ENCODE measurements at regions not wholly inside any gene's neighbourhood (a gene's known extent, or its start where the extent isn't known, plus 50 kb on each side); places are given as distances from the start of the nearest gene placed in this dataset.

DNA sequence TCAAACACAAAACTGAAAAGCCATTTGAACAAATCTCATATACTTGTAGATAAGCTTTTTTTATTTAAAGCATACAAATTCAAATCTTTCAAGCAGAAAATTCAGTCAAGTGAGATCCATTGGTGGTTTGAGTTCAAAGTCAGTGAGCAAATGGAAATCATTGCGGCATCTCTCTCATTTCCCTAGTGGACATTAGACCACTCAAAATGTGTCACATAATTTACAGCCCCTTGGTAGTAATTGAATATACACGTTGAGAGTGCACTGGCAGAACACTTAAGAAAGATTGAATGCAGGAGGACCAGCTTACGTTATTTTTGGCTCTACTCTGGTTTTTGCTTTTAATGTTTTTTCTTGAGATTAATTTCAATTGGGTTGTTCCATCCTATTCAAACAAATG lies 633.7 kb downstream of the USP25 start:
- H3K4me3 Mint-ChIP-seq, result no peak overlapping the region
- H3K27ac Mint-ChIP-seq, result peak overlapping the region; percentile 32
- TF ChIP-seq, protein P1, sequence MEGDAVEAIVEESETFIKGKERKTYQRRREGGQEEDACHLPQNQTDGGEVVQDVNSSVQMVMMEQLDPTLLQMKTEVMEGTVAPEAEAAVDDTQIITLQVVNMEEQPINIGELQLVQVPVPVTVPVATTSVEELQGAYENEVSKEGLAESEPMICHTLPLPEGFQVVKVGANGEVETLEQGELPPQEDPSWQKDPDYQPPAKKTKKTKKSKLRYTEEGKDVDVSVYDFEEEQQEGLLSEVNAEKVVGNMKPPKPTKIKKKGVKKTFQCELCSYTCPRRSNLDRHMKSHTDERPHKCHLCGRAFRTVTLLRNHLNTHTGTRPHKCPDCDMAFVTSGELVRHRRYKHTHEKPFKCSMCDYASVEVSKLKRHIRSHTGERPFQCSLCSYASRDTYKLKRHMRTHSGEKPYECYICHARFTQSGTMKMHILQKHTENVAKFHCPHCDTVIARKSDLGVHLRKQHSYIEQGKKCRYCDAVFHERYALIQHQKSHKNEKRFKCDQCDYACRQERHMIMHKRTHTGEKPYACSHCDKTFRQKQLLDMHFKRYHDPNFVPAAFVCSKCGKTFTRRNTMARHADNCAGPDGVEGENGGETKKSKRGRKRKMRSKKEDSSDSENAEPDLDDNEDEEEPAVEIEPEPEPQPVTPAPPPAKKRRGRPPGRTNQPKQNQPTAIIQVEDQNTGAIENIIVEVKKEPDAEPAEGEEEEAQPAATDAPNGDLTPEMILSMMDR (IDR thresholded peaks at IDR 0.05; ENCODE audit: unreplicated experiment), result no peak
- H3K9me3 Mint-ChIP-seq, result peaks cover 9% of the 10 kb centered on the region
- no peaks in the 10 kb centered on the region for H3K27me3 Mint-ChIP-seq (ENCODE audit: low read depth)
- H3K36me3 Mint-ChIP-seq, result peaks cover 7% of the 10 kb centered on the region
- DNase-seq (ENCODE audit: low spot score in 2 of 2, unreplicated experiment in 2 of 2), result no peak
- peaks cover 8% of the 10 kb centered on the region for H3K4me1 Mint-ChIP-seq

DNA sequence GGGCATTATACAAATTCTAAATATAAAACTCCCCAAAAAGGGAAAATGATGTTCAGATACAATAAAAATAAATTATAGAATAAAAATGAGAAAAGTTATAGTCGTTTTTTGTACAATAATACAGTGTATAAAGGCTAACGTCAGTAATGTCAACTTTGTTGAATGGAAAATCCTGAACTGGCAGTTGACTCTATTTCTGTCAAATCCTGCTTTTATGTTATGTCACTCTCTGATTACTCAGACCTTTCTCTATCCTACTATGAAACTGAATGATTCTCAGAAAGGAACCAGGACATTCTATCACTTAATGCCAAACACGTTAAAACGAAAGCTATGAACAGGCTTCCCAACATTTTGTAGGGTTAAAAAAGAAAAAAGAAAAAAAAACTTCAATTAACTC lies 636.4 kb downstream of the USP25 start:
- H3K27ac Mint-ChIP-seq, result peak overlapping the region; percentile 22
- peaks cover 8% of the 10 kb centered on the region for H3K4me1 Mint-ChIP-seq
- TF ChIP-seq, protein P1 (IDR thresholded peaks at IDR 0.05; ENCODE audit: unreplicated experiment), result no peak

DNA sequence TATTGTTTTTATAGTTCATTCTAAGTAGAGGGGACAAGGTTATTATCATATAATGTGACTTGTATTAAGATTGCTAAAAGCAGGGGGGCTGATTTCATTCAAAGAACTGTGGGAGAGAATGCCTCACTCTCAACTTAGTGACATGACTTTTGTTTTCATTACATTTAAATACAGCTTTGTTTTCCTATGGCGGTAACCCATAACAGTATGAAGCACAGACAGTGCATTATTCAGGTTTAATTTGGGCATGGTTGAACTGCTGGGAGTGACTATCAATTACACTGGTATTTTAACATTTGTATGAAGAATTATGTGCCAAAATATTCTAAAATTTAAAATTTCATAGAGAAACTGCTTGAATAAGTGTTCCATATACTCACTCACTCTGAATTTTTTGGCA lies 637.3 kb downstream of the USP25 start:
- TF ChIP-seq, protein P1 (IDR thresholded peaks at IDR 0.05; ENCODE audit: unreplicated experiment), result no peak

More for the DNA sequence above, 636.4 kb downstream of the USP25 start:
- Mint-ChIP-seq H3K36me3 (peaks cover 13% of the 10 kb centered on the region), H3K4me3 (no peak overlapping the region), H3K9me3 (peaks cover 10% of the 10 kb centered on the region), H3K27me3 (ENCODE audit: low read depth) (no peaks in the 10 kb centered on the region)
- DNase-seq (ENCODE audit: low spot score in 2 of 2, unreplicated experiment in 2 of 2), result no peak

DNA sequence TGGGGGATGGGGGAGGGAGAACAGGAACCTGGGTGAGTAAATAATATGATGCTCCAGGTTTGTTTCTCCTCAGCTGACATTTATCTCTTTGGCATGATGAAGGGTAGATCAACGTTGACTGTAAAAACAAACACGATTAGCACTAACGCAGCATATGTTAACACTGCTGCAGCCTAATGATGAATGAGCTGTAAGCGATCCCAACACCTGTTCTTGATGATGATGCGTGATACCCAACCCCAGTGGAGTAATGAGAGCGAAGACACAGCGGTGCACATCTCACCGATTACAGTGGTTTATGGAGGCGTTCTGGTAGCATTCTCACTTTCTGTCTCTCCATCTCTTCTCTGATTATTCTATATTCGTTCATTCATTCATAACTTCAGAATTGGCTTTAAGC lies 640.4 kb downstream of the USP25 start:
- Mint-ChIP-seq H3K4me3 (no peak overlapping the region), H3K36me3 (peaks cover 28% of the 10 kb centered on the region), H3K27ac (no peak overlapping the region), H3K27me3 (ENCODE audit: low read depth) (no peaks in the 10 kb centered on the region), H3K4me1 (peaks cover 6% of the 10 kb centered on the region), H3K9me3 (peaks cover 10% of the 10 kb centered on the region)
- TF ChIP-seq, protein P1 (IDR thresholded peaks at IDR 0.05; ENCODE audit: unreplicated experiment), result no peak
- DNase-seq (ENCODE audit: low spot score in 2 of 2, unreplicated experiment in 2 of 2), result no peak

More for the DNA sequence above, 637.3 kb downstream of the USP25 start:
- Mint-ChIP-seq H3K36me3 (peaks cover 14% of the 10 kb centered on the region), H3K4me1 (peaks cover 8% of the 10 kb centered on the region), H3K27me3 (ENCODE audit: low read depth) (no peaks in the 10 kb centered on the region), H3K9me3 (peaks cover 10% of the 10 kb centered on the region), H3K27ac (no peak overlapping the region), H3K4me3 (no peak overlapping the region)
- DNase-seq (ENCODE audit: low spot score in 2 of 2, unreplicated experiment in 2 of 2), result no peak

DNA sequence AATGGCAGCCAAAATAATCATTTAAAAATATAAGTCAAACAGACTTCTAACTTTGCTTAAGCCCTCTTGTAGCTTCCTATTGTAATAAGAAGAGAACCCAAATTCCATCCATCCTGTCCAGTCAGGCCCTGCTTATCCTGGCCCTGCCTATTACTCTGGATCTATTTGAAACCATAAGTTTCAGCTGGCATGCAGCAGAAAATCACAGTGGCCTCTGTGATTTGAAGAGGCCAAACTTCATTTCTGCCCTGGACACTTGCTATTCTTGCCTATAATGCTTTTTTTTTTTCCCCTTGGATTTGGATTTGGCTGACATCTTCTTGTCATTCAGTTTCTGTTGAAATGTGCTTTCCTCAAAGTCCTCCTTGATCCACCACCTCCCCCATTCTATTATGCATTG lies 642.8 kb downstream of the USP25 start:
- no peak overlapping the region for H3K4me3 Mint-ChIP-seq
- TF ChIP-seq, protein P1 (IDR thresholded peaks at IDR 0.05; ENCODE audit: unreplicated experiment), result no peak
- peaks cover 27% of the 10 kb centered on the region for H3K4me1 Mint-ChIP-seq
- H3K9me3 Mint-ChIP-seq, result peaks cover 10% of the 10 kb centered on the region
- H3K36me3 Mint-ChIP-seq, result peaks cover 28% of the 10 kb centered on the region
- H3K27ac Mint-ChIP-seq, result no peak overlapping the region
- H3K27me3 Mint-ChIP-seq (ENCODE audit: low read depth), result no peaks in the 10 kb centered on the region
- no peak for DNase-seq (ENCODE audit: low spot score in 2 of 2, unreplicated experiment in 2 of 2)

DNA sequence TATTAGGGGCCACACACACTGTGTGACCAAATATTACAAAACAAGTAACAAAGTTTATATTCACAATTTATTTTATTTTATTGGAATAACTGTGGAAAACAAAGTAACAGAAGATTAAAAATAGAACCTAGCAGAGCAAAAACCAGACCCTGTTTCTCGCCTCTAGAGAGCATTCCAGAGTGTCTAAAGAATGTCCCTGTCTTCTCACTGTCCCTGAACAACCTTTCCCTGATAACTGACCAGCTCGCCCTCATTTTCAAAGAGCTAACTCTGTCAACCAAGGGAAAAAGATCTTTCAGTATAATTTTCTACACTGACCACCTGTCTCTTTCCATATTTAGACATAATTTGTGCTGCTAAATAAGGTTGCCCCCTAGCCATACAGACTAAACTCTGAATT lies 646.9 kb downstream of the USP25 start:
- TF ChIP-seq, protein P1 (IDR thresholded peaks at IDR 0.05; ENCODE audit: unreplicated experiment), result no peak
- peaks cover 26% of the 10 kb centered on the region for H3K4me1 Mint-ChIP-seq
- peaks cover 19% of the 10 kb centered on the region for H3K36me3 Mint-ChIP-seq
- no peaks in the 10 kb centered on the region for H3K9me3 Mint-ChIP-seq
- no peaks in the 10 kb centered on the region for H3K27me3 Mint-ChIP-seq (ENCODE audit: low read depth)
- DNase-seq (ENCODE audit: low spot score in 2 of 2, unreplicated experiment in 2 of 2), result no peak
- no peak overlapping the region for H3K4me3 Mint-ChIP-seq
- H3K27ac Mint-ChIP-seq, result peak overlapping the region; percentile 60

All from mesothelial cell of epicardium (in vitro differentiated cells).